ENCODE measurements at regions not wholly inside any gene's neighbourhood (a gene's known extent, or its start where the extent isn't known, plus 50 kb on each side); places are given as distances from the start of the nearest gene placed in this dataset.

DNA sequence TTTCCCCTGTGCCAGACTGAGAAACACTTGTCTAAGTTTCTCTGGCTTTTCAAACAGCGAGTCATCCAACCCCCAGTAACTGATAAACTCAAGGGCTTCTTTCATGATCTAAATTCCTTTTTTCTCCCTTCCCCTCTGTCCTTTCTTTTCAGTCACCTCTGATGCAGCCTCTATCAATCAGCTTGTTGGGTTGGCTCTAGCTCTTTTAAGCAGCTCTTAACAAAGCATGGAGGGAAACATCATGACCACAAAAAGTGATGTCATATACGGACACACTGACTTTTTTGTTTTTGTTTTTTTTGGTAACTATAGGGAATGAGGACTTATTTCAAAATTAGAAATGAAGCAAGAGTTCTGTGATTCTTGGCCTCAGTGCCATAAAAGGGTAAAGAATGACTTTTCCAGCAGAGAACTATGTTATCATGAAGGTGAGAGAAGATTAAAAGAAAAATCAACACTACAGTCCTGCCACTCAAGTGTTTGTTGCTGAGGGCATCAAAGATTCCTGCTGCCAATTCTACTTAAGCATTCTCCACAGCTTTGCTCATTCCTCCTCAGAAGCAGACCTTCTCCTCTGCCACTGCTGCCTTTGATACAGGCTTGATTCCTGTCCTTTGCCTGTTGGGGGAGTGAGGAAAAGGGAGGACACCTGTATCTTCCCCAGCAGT lies 457.0 kb upstream of the ONECUT1 start:
- TF ChIP-seq CTCF (IDR thresholded peaks at IDR 0.05) (no peak), POLR2A (IDR thresholded peaks at IDR 0.05) (no peak)

All from uterus (tissue), 2 donors.